ENCODE measurements at regions not wholly inside any gene's neighbourhood (a gene's known extent, or its start where the extent isn't known, plus 50 kb on each side); places are given as distances from the start of the nearest gene placed in this dataset.

DNA sequence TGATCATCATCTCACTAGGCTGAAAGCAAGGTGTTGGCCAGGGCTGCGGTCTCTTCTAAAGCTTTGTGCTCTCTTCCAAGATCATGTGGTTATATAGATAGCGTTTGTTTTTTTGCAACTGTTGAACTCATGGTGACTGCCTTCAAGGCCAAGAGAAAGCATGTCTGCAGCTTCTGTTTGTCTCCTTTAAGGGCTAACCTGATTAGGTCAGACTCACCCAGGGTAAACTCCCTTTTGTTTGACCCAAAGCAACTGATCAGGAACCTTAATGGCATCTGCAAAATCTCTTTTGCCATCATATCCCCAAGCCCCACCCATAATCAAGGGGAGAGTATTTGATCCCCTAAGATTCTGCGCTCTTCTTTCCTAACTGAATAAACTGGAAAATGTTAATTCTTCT, 72.2 kb upstream of the ALG13 start:
- H3K4me2 ChIP-seq = no peak overlapping the region
- no peaks in the 10 kb centered on the region for H3K27me3 ChIP-seq
- H3K9me3 ChIP-seq (ENCODE audit: low read depth) = no peaks in the 10 kb centered on the region
- no peak overlapping the region for H3K9ac ChIP-seq
- no peak overlapping the region for H3K27ac ChIP-seq
- H3F3A ChIP-seq (ENCODE audit: low read depth) = no peaks in the 10 kb centered on the region
- H4K20me1 ChIP-seq (ENCODE audit: low read depth) = no peaks in the 10 kb centered on the region
- H3K36me3 ChIP-seq = no peaks in the 10 kb centered on the region
- H3K79me2 ChIP-seq (ENCODE audit: low read depth) = no peaks in the 10 kb centered on the region
- H3K4me1 ChIP-seq = no peaks in the 10 kb centered on the region
- DNase-seq (ENCODE audit: low spot score) = no peak
- TF ChIP-seq, protein P1, sequence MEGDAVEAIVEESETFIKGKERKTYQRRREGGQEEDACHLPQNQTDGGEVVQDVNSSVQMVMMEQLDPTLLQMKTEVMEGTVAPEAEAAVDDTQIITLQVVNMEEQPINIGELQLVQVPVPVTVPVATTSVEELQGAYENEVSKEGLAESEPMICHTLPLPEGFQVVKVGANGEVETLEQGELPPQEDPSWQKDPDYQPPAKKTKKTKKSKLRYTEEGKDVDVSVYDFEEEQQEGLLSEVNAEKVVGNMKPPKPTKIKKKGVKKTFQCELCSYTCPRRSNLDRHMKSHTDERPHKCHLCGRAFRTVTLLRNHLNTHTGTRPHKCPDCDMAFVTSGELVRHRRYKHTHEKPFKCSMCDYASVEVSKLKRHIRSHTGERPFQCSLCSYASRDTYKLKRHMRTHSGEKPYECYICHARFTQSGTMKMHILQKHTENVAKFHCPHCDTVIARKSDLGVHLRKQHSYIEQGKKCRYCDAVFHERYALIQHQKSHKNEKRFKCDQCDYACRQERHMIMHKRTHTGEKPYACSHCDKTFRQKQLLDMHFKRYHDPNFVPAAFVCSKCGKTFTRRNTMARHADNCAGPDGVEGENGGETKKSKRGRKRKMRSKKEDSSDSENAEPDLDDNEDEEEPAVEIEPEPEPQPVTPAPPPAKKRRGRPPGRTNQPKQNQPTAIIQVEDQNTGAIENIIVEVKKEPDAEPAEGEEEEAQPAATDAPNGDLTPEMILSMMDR (IDR thresholded peaks at IDR 0.05) = no peak
- TF ChIP-seq EZH2 (IDR thresholded peaks at IDR 0.05) = no peak
- no peak for TF ChIP-seq EZH2phosphoT487 (IDR thresholded peaks at IDR 0.05)
- H2AFZ ChIP-seq (replicated peaks) = peak overlapping the region; percentile 16
- Mint-ChIP-seq H3K4me3 (no peak overlapping the region), H3K36me3 (no peaks in the 10 kb centered on the region), H3K4me1 (no peaks in the 10 kb centered on the region), H3K27ac (no peak overlapping the region), H3K27me3 (ENCODE audit: insufficient read depth, low read depth) (no peaks in the 10 kb centered on the region), H3K9me3 (no peaks in the 10 kb centered on the region)
- H3K4me3 ChIP-seq = no peak overlapping the region

DNA sequence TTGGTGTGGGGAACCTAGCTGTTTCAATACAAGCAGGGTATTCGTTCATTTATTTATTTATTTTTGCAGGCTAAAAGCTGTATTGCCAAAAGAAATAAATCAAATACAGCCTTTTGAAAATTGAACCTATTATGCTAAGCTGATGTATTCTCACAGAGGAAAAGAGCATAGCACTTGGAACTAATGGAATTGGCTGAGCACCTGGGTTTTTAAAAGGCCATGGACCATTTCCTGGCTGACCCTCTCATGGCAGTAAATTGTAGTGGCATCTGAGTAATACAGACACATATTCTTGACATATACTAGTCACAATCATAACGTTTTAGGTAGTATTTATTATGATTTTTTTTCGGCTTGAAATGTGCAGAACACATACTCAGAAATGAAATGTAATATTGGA, 71.8 kb upstream of the ALG13 start:
- Mint-ChIP-seq H3K36me3 (no peaks in the 10 kb centered on the region), H3K27ac (no peak overlapping the region), H3K9me3 (no peaks in the 10 kb centered on the region), H3K4me1 (no peaks in the 10 kb centered on the region), H3K27me3 (ENCODE audit: insufficient read depth, low read depth) (no peaks in the 10 kb centered on the region), H3K4me3 (no peak overlapping the region)
- no peaks in the 10 kb centered on the region for H3K27me3 ChIP-seq
- no peak overlapping the region for H3K27ac ChIP-seq
- no peak for DNase-seq (ENCODE audit: low spot score)
- TF ChIP-seq EZH2phosphoT487 (IDR thresholded peaks at IDR 0.05) (no peak), EZH2 (IDR thresholded peaks at IDR 0.05) (no peak)
- TF ChIP-seq, protein P1 (IDR thresholded peaks at IDR 0.05) = no peak
- H3K4me1 ChIP-seq = no peaks in the 10 kb centered on the region
- no peaks in the 10 kb centered on the region for H3K79me2 ChIP-seq (ENCODE audit: low read depth)
- no peak overlapping the region for H3K9ac ChIP-seq
- no peak overlapping the region for H3K4me3 ChIP-seq
- H3K9me3 ChIP-seq (ENCODE audit: low read depth) = no peaks in the 10 kb centered on the region
- H3K4me2 ChIP-seq = no peak overlapping the region
- H3K36me3 ChIP-seq = no peaks in the 10 kb centered on the region
- no peaks in the 10 kb centered on the region for H4K20me1 ChIP-seq (ENCODE audit: low read depth)
- H3F3A ChIP-seq (ENCODE audit: low read depth) = no peaks in the 10 kb centered on the region
- no peak overlapping the region for H2AFZ ChIP-seq (replicated peaks)

DNA sequence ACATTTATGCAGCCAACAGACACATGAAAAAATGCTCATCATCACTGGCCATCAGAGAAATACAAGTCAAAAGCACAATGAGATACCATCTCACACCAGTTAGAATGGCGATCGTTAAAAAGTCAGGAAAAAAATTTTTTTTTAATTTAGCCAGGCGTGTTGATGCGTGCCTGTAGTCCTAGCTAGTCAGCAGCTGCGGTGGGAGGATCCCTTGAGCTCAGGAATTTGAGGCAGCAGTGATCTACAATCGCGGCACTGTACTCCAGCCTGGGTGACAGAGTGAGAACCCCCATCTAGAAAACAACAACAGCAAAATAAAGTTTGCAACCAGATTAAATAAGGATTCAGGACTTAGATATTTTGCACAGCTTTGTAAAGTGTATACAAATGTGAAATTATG, 65.7 kb upstream of the ALG13 start:
- TF ChIP-seq EZH2 (IDR thresholded peaks at IDR 0.05) (no peak), EZH2phosphoT487 (IDR thresholded peaks at IDR 0.05) (no peak)
- TF ChIP-seq, protein P1 (IDR thresholded peaks at IDR 0.05) = no peak
- peak; percentile 3 for DNase-seq (ENCODE audit: low spot score)

More for the DNA sequence above, 65.7 kb upstream of the ALG13 start:
- Mint-ChIP-seq H3K27ac (no peak overlapping the region), H3K9me3 (peaks cover 3% of the 10 kb centered on the region), H3K36me3 (no peaks in the 10 kb centered on the region), H3K4me1 (no peaks in the 10 kb centered on the region), H3K4me3 (no peak overlapping the region), H3K27me3 (ENCODE audit: insufficient read depth, low read depth) (no peaks in the 10 kb centered on the region)
- Histone ChIP-seq H3K27me3 (no peaks in the 10 kb centered on the region), H3K4me2 (no peak overlapping the region), H3K9me3 (ENCODE audit: low read depth) (no peaks in the 10 kb centered on the region), H4K20me1 (ENCODE audit: low read depth) (no peaks in the 10 kb centered on the region), H3K36me3 (no peaks in the 10 kb centered on the region), H2AFZ (replicated peaks) (no peak overlapping the region), H3K27ac (no peak overlapping the region), H3F3A (ENCODE audit: low read depth) (no peaks in the 10 kb centered on the region), H3K9ac (no peak overlapping the region), H3K4me1 (no peaks in the 10 kb centered on the region), H3K4me3 (no peak overlapping the region), H3K79me2 (ENCODE audit: low read depth) (no peaks in the 10 kb centered on the region)

Data from neural progenitor cell (in vitro differentiated cells).